ENCODE measurements at regions not wholly inside any gene's neighbourhood (a gene's known extent, or its start where the extent isn't known, plus 50 kb on each side); places are given as distances from the start of the nearest gene placed in this dataset.

DNA sequence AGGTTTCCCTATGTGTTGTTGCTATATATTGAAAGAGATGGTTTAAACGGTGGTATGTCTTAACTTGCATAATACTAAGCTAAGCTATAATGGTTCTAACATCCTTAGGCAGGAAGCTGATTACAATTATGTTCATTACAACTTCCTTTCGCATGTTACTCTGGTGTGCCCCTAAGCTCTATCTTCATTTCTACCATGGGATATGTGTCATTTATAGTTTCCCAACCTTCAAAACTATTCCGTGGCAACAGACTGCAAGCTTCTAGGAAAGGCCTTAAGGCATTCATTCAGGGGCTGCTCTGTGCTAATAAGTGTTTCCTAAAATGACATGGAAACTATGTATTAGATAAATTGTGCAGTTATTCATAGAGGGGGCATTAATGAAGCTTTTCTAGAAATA lies 294.6 kb downstream of the GXYLT1 start:
- POLR2A ChIA-PET: no interaction called here
- Mint-ChIP-seq H3K27ac (no peak overlapping the region), H3K4me1 (ENCODE audit: low read depth) (no peaks in the 10 kb centered on the region), H3K27me3 (ENCODE audit: low read depth) (peaks cover 2% of the 10 kb centered on the region), H3K4me3 (no peak overlapping the region), H3K9me3 (ENCODE audit: insufficient read depth) (no peaks in the 10 kb centered on the region), H3K36me3 (ENCODE audit: low read depth) (no peaks in the 10 kb centered on the region)
- DNase-seq (no peak), ATAC-seq (no peak)
- CTCF ChIA-PET: no interaction called here

DNA sequence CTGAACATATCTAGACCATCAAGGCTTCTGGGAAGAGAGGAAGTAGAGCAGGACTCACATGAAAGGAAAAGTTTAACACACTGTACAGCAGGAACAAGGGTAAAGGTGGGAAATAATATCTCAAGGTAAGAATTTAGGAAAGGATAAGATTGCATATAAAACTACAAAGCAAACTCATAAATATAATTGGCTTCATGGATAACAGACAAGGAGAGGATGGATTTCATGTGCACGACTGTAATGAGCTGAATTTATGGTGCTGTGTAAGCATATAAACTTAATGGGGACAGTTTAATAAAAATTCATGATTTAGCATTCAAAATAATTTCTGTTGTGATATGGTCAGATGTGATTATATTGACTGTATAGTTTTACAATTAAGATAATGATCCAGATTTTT lies 298.0 kb downstream of the GXYLT1 start:
- no peak overlapping the region for H3K4me3 Mint-ChIP-seq
- H3K27ac Mint-ChIP-seq: no peak overlapping the region
- no peaks in the 10 kb centered on the region for H3K9me3 Mint-ChIP-seq (ENCODE audit: insufficient read depth)
- peaks cover 2% of the 10 kb centered on the region for H3K27me3 Mint-ChIP-seq (ENCODE audit: low read depth)
- ChIA-PET CTCF (no interaction called here), POLR2A (no interaction called here)
- ATAC-seq: no peak
- H3K36me3 Mint-ChIP-seq (ENCODE audit: low read depth): no peaks in the 10 kb centered on the region
- H3K4me1 Mint-ChIP-seq (ENCODE audit: low read depth): no peaks in the 10 kb centered on the region
- no peak for DNase-seq

DNA sequence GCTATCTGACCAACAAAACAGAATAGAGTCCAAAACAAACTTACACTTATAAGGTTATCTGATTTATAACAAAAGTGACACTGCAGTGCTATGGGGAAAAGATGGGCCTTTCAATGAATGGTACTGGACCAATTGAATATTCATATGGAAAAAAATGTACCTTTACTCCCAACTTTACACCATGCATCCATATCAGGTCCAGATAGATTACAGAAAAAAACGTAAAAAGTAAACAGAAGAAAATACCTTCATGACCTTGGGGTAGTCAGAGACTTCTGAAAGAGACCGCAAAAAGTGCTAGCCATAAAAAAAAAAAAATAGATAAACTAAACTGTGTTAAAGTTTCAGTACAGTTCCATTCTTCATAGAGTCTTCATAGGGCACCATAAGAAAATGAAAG lies 308.3 kb downstream of the GXYLT1 start:
- CTCF ChIA-PET: no interaction called here
- H3K4me1 Mint-ChIP-seq (ENCODE audit: low read depth): no peaks in the 10 kb centered on the region
- no peaks in the 10 kb centered on the region for H3K27me3 Mint-ChIP-seq (ENCODE audit: low read depth)
- no peak overlapping the region for H3K27ac Mint-ChIP-seq
- no peak overlapping the region for H3K4me3 Mint-ChIP-seq
- no peaks in the 10 kb centered on the region for H3K9me3 Mint-ChIP-seq (ENCODE audit: insufficient read depth)
- no peaks in the 10 kb centered on the region for H3K36me3 Mint-ChIP-seq (ENCODE audit: low read depth)
- no peak for DNase-seq
- no peak for ATAC-seq
- POLR2A ChIA-PET: no interaction called here

DNA sequence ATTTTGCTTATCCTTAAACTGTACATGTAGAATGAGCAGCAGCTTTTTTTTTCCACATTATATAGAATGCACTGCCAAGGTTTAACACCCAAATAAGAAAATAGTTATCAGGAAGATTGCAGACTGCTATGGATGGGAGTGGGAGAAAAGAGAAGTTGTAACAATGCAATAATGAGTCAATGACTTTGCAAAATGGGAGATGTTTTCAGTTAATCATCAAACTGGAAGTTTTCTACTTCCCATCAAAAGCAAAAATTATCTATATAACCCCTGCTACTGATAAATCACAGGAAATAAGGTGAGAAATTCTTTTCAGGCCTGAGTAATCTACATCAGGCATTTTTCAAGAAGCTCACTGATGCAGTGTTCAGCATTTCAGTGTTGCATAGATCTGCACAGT lies 309.1 kb downstream of the GXYLT1 start:
- Mint-ChIP-seq H3K9me3 (ENCODE audit: insufficient read depth) (no peaks in the 10 kb centered on the region), H3K4me1 (ENCODE audit: low read depth) (no peaks in the 10 kb centered on the region), H3K4me3 (no peak overlapping the region), H3K27ac (no peak overlapping the region), H3K27me3 (ENCODE audit: low read depth) (no peaks in the 10 kb centered on the region), H3K36me3 (ENCODE audit: low read depth) (no peaks in the 10 kb centered on the region)
- ChIA-PET POLR2A (no interaction called here), CTCF (no interaction called here)
- ATAC-seq (no peak), DNase-seq (no peak)

DNA sequence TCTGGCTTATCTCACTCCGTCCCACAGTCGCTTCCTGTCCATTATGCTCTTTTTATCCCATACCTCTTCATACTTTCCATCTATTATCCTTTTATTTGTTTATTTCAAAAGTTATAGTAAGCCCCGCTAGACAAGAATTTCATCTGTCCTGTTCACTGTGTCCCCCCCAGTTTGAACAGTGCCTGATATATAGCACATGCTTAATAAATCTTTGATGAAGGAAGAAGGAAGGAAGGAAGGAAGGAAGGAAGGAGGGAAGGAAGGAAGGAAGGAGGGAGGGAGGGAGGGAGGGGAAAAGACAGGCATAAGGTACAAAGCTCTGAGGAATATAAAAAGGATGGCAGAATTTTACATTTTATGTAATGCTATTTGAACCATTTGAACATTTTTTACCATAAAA lies 324.7 kb downstream of the GXYLT1 start:
- H3K36me3 Mint-ChIP-seq (ENCODE audit: low read depth): no peaks in the 10 kb centered on the region
- H3K27me3 Mint-ChIP-seq (ENCODE audit: low read depth): no peaks in the 10 kb centered on the region
- ChIA-PET POLR2A (no interaction called here), CTCF (no interaction called here)
- H3K4me3 Mint-ChIP-seq: no peak overlapping the region
- ATAC-seq: no peak
- no peaks in the 10 kb centered on the region for H3K4me1 Mint-ChIP-seq (ENCODE audit: low read depth)
- H3K9me3 Mint-ChIP-seq (ENCODE audit: insufficient read depth): no peaks in the 10 kb centered on the region
- H3K27ac Mint-ChIP-seq: no peak overlapping the region
- DNase-seq: no peak

DNA sequence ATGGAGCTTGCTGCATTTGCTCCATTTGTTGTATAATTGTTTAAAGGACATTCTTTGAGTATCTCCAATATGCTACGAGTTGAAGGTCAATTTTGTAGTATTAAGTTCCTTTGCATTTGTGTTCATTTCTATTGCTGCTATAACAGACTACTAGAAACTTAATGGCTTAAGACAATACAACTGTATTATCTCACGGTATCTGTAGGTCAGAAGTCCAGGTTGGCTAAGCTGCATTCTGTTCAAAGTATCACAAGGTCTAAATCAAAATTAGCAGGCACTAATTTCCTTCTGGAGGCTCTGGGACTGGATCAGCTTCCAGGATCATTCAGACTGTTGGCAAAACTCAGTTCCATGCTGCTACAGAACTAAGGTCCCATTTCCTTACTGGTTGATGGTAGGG lies 340.6 kb downstream of the GXYLT1 start:
- Mint-ChIP-seq H3K9me3 (ENCODE audit: insufficient read depth) (no peaks in the 10 kb centered on the region), H3K27ac (no peak overlapping the region), H3K4me3 (no peak overlapping the region), H3K27me3 (ENCODE audit: low read depth) (no peaks in the 10 kb centered on the region), H3K4me1 (ENCODE audit: low read depth) (no peaks in the 10 kb centered on the region), H3K36me3 (ENCODE audit: low read depth) (no peaks in the 10 kb centered on the region)
- no peak for DNase-seq
- ATAC-seq: no peak
- POLR2A ChIA-PET: no interaction called here
- CTCF ChIA-PET: no interaction called here

DNA sequence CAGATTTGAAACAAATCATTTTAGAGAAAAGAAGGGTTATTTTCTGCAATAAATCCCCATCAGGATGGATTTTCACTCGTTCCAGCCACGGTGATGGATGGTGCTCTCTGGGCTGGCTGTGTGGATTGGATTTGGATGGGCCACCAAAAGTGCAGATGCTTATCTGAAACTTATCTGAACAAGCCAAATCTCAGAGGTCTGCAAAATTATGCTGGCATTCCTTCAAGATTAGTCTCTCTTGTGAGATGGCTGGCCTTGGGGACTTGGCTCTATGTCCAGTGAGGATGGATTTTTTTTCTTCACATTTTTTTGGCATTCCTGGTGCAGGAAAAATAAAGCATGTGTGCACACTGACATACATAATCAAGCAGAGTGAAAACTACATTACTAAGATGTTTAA lies 341.9 kb downstream of the GXYLT1 start:
- H3K9me3 Mint-ChIP-seq (ENCODE audit: insufficient read depth): no peaks in the 10 kb centered on the region
- H3K36me3 Mint-ChIP-seq (ENCODE audit: low read depth): no peaks in the 10 kb centered on the region
- DNase-seq (no peak), ATAC-seq (no peak)
- no peaks in the 10 kb centered on the region for H3K4me1 Mint-ChIP-seq (ENCODE audit: low read depth)
- POLR2A ChIA-PET: no interaction called here
- CTCF ChIA-PET: no interaction called here
- H3K4me3 Mint-ChIP-seq: no peak overlapping the region
- no peak overlapping the region for H3K27ac Mint-ChIP-seq
- no peaks in the 10 kb centered on the region for H3K27me3 Mint-ChIP-seq (ENCODE audit: low read depth)

DNA sequence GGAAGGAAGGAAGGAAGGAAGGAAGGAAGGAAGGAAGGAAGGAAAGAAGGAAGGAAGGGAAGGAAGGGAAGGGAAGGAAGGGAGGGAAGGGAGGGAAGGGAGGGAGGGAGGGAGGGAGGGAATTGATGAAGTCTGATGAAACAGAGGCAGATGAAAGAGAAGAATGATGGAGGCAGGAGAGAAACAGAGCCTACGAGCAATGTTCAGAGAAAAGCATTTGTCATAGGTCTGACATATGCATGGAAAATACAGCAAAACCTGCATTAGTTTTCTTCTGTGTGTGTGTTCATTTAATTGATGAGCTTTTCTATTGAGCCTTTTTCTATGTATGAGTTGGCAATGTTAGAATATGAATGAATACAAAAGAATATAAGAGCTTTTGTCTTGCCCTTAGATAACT lies 343.4 kb downstream of the GXYLT1 start:
- ChIA-PET POLR2A (no interaction called here), CTCF (no interaction called here)
- H3K27me3 Mint-ChIP-seq (ENCODE audit: low read depth): no peaks in the 10 kb centered on the region
- no peak overlapping the region for H3K27ac Mint-ChIP-seq
- H3K4me3 Mint-ChIP-seq: no peak overlapping the region
- no peaks in the 10 kb centered on the region for H3K36me3 Mint-ChIP-seq (ENCODE audit: low read depth)
- no peaks in the 10 kb centered on the region for H3K4me1 Mint-ChIP-seq (ENCODE audit: low read depth)
- H3K9me3 Mint-ChIP-seq (ENCODE audit: insufficient read depth): no peaks in the 10 kb centered on the region
- DNase-seq: no peak
- ATAC-seq: no peak

DNA sequence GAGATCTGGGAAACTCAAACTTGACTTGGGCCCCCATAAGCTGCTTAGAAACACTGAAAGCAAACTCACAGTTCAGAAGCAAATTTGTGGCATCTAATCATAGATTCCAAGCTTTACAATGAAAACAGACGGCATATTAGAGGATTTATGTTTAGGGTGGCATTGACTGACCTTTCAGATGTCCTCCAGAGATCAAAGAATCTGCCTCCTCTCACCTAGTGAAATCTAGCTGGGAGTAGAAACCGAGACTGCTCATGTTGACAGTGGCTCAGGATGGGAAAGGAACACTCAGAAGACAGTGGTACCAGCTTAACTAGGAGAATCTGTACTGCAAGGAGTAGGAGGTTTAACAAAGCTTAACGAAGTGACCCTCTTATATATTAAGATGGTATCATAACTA lies 345.0 kb downstream of the GXYLT1 start:
- CTCF ChIA-PET: no interaction called here
- ATAC-seq (no peak), DNase-seq (no peak)
- POLR2A ChIA-PET: no interaction called here
- no peaks in the 10 kb centered on the region for H3K36me3 Mint-ChIP-seq (ENCODE audit: low read depth)
- no peaks in the 10 kb centered on the region for H3K4me1 Mint-ChIP-seq (ENCODE audit: low read depth)
- no peaks in the 10 kb centered on the region for H3K27me3 Mint-ChIP-seq (ENCODE audit: low read depth)
- no peak overlapping the region for H3K27ac Mint-ChIP-seq
- no peaks in the 10 kb centered on the region for H3K9me3 Mint-ChIP-seq (ENCODE audit: insufficient read depth)
- H3K4me3 Mint-ChIP-seq: no peak overlapping the region

DNA sequence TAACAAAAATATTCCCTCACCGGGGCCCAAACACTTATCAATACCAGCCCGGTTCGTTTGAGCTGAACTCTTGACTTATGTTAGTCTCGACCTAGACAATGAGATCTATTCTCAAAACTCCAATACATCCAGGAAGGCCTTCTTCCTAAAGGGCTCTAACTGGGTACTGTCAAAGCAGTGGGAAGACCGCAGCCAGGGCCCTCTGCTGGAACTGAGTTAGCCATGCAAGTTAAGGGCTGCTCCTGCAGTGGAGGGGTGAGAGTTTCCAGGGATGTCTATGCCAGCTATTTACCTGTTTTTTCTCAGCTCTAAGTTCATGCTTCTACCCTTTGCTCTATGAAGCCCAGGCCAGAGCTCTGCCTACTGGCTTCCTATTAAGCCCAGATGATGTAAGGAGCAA lies 348.8 kb downstream of the GXYLT1 start:
- no peaks in the 10 kb centered on the region for H3K4me1 Mint-ChIP-seq (ENCODE audit: low read depth)
- no peak overlapping the region for H3K27ac Mint-ChIP-seq
- H3K9me3 Mint-ChIP-seq (ENCODE audit: insufficient read depth): peaks cover 9% of the 10 kb centered on the region
- H3K36me3 Mint-ChIP-seq (ENCODE audit: low read depth): no peaks in the 10 kb centered on the region
- CTCF ChIA-PET: no interaction called here
- no peak for DNase-seq
- no peaks in the 10 kb centered on the region for H3K27me3 Mint-ChIP-seq (ENCODE audit: low read depth)
- no peak overlapping the region for H3K4me3 Mint-ChIP-seq
- POLR2A ChIA-PET: no interaction called here
- no peak for ATAC-seq

DNA sequence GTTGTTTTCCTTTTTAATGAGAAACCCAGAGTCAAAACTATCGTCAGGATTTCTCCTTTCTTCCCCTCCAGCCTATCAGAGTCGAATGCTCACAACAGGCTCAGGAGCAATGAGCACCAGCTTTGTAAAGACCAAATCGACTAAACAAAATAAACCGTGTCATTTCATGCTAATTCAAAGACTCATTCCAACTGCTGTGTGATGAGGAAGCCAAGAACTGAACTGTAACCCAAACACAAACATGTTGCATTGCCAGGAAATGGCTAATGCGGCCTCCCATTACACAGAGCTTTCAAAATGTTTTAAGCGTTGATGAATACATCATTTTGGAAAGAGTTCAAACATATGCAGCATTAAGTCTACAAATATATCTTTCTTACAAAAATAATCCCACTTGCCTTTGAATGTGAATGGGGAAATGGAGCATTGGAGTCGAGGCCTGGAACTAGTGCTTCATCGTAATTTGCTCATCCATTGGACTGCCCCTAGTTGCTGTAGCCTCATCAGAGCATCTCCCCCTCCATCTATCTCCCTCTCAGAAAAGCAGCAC lies 349.5 kb downstream of the GXYLT1 start:
- POLR2A ChIA-PET: no interaction called here
- Mint-ChIP-seq H3K4me3 (no peak overlapping the region), H3K27ac (no peak overlapping the region), H3K9me3 (ENCODE audit: insufficient read depth) (peaks cover 9% of the 10 kb centered on the region), H3K4me1 (ENCODE audit: low read depth) (no peaks in the 10 kb centered on the region), H3K36me3 (ENCODE audit: low read depth) (no peaks in the 10 kb centered on the region), H3K27me3 (ENCODE audit: low read depth) (no peaks in the 10 kb centered on the region)
- CTCF ChIA-PET: no interaction called here
- DNase-seq (no peak), ATAC-seq (no peak)

DNA sequence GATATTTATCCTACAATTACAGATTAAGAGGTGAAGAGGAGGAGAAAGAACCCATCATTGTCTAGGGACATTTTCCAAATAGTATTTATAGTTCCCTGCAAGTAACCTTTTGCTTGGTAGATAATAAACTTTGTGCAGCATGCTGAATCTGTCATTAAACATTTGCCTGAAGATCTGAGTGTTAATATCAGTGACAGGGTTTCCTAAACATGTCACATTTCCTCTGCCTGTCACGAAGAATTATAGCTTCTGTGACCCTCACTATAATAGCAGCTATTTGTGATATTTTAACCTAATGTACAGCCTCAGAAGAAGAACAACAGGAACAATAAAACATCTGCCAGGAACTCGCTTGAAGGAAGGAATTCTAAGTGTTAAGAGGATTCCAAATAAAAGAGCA lies 350.3 kb downstream of the GXYLT1 start:
- Mint-ChIP-seq H3K36me3 (ENCODE audit: low read depth) (no peaks in the 10 kb centered on the region), H3K27ac (no peak overlapping the region), H3K27me3 (ENCODE audit: low read depth) (no peaks in the 10 kb centered on the region), H3K4me3 (no peak overlapping the region), H3K4me1 (ENCODE audit: low read depth) (no peaks in the 10 kb centered on the region), H3K9me3 (ENCODE audit: insufficient read depth) (peaks cover 9% of the 10 kb centered on the region)
- ATAC-seq: no peak
- no peak for DNase-seq
- CTCF ChIA-PET: no interaction called here
- POLR2A ChIA-PET: no interaction called here

DNA sequence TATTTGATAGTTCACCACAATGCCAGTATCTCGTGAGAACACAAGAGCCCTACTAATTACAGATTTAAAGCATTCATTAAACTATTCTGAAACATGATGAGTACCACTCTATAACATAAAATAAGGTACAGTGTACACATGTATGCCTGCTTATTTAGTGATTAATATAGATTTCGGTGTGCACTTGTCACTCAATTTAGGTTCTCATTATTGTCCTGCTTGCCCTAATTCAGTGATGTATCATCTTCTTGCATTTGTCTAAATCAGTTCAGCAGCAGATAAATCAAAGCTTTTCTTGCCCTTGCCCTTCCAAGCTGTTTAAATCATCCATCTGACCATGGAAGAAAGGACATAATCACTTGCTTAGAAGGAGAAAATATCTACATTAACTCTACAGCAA lies 359.7 kb downstream of the GXYLT1 start:
- no peak overlapping the region for H3K4me3 Mint-ChIP-seq
- H3K27ac Mint-ChIP-seq: no peak overlapping the region
- POLR2A ChIA-PET: no interaction called here
- H3K36me3 Mint-ChIP-seq (ENCODE audit: low read depth): no peaks in the 10 kb centered on the region
- ATAC-seq (no peak), DNase-seq (no peak)
- CTCF ChIA-PET: no interaction called here
- H3K9me3 Mint-ChIP-seq (ENCODE audit: insufficient read depth): no peaks in the 10 kb centered on the region
- H3K27me3 Mint-ChIP-seq (ENCODE audit: low read depth): no peaks in the 10 kb centered on the region
- H3K4me1 Mint-ChIP-seq (ENCODE audit: low read depth): no peaks in the 10 kb centered on the region
